SK-N-SH treated with all-trans-retinoic acid at 6 μM for 48 hours (cell line): ENCODE measurements at regions not wholly inside any gene's neighbourhood (a gene's known extent, or its start where the extent isn't known, plus 50 kb on each side); places are given as distances from the start of the nearest gene placed in this dataset.

Source experiments
- OSR1 ChIP-seq: fragments of 250-450 bp; sonication (Bioruptor Pico); IDR thresholded peaks from 2 replicates; pipeline ENCODE4 v1.8.0; 2022; ENCODE audit warnings: moderate library complexity, mild to moderate bottlenecking, inconsistent platforms
- ZNF565 ChIP-seq: fragments of 450-650 bp; formaldehyde crosslinking; conservative IDR thresholded peaks from 2 replicates; pipeline ENCODE4 v1.5.0; 2020; ENCODE audit warnings: low read depth, mild to moderate bottlenecking, moderate library complexity

- TF ChIP-seq OSR1 (CRISPR knock-in tag) (no peak), ZNF565 (CRISPR knock-in tag) (no peak)
Measured at GRCh38 chr16:64305663-64306062, 816.2 kb downstream of the CDH11 start.
